HEK293 (cell line): ENCODE measurements at regions not wholly inside any gene's neighbourhood (a gene's known extent, or its start where the extent isn't known, plus 50 kb on each side); places are given as distances from the start of the nearest gene placed in this dataset.

Experiments
- CTCF ChIA-PET: fragments of 350-600 bp; formaldehyde crosslinking; extraction: SDS; loops from one replicate; lab custom pipeline; 2021; ENCODE audit warnings: antibody characterized with exemption; lab: Yijun Ruan, JAX
- POLR2A ChIA-PET: fragments of 300-600 bp; formaldehyde crosslinking; extraction: SDS; loops from one replicate; lab custom pipeline; 2020; ENCODE audit warnings: antibody characterized with exemption, inconsistent platforms; lab: Yijun Ruan, JAX
- H3K27ac ChIP-seq: fragments of 200-500 bp; sonication (Bioruptor generic); 2 replicates; pipeline ENCODE4 v1.5.1; 2014; ENCODE audit warnings: low read depth, low read length, control low read depth, inconsistent platforms; ENCODE audit errors: extremely low read depth
- H3K36me3 ChIP-seq, 2 experiments: fragments of 200-500 bp in 1 of 2; sonication (Bioruptor generic) in 1 of 2; 1 replicate in 1 of 2; 2 replicates in 1 of 2; pipeline ENCODE4 v1.5.1; 2014 to 2017; ENCODE audit warnings: inconsistent platforms in 2 of 2, low read length in 2 of 2; ENCODE audit not compliant: control insufficient read depth in 2 of 2, insufficient read depth in 1 of 2
- H3K4me1 ChIP-seq: fragments of 200-500 bp; sonication (Bioruptor generic); 2 replicates; pipeline ENCODE4 v1.5.1; 2014; ENCODE audit warnings: mild to moderate bottlenecking, low read length, inconsistent platforms; ENCODE audit not compliant: control insufficient read depth, insufficient read depth
- H3K4me3 ChIP-seq: 2 replicates; pipeline ENCODE4 v1.5.1; 2011; ENCODE audit warnings: low read depth, mild to moderate bottlenecking, control low read depth, low read length, moderate library complexity
- H3K9me3 ChIP-seq: fragments of 200-500 bp; sonication (Bioruptor generic); 2 replicates; pipeline ENCODE4 v1.5.1; 2014; ENCODE audit warnings: low read depth, low read length, inconsistent platforms; ENCODE audit not compliant: control insufficient read depth, insufficient read depth
- IKZF3 ChIP-seq: fragments of 450-650 bp; IDR thresholded peaks from 2 replicates; pipeline ENCODE4 v1.5.0; 2018; ENCODE audit warnings: missing biosample characterization, mild to moderate bottlenecking, missing genetic modification characterization, moderate library complexity
- PBX3 ChIP-seq: sonication (generic); formaldehyde crosslinking; IDR thresholded peaks from 2 replicates; pipeline ENCODE4 v1.8.1; 2022; ENCODE audit warnings: mild to moderate bottlenecking, moderate library complexity, missing genetic modification reagents
- PRDM6 ChIP-seq: fragments of 450-650 bp; formaldehyde crosslinking; IDR thresholded peaks from 2 replicates; pipeline ENCODE4 v1.5.1; 2017; ENCODE audit warnings: missing biosample characterization, missing genetic modification characterization
- RBAK ChIP-seq: fragments of 450-650 bp; formaldehyde crosslinking; IDR thresholded peaks from 2 replicates; pipeline ENCODE4 v1.5.1; 2016; ENCODE audit warnings: missing biosample characterization, missing genetic modification characterization
- REST ChIP-seq: fragments of 450-650 bp; formaldehyde crosslinking; IDR thresholded peaks from 2 replicates; pipeline ENCODE4 v1.5.1; 2016; ENCODE audit warnings: missing biosample characterization, missing genetic modification characterization
- SP2 ChIP-seq: fragments of 450-650 bp; formaldehyde crosslinking; IDR thresholded peaks from 2 replicates; pipeline ENCODE4 v1.5.1; 2016; ENCODE audit warnings: missing biosample characterization, missing genetic modification characterization
- WT1 ChIP-seq: fragments of 450-650 bp; formaldehyde crosslinking; IDR thresholded peaks from 2 replicates; pipeline ENCODE4 v1.5.1; 2016; ENCODE audit warnings: missing biosample characterization, missing genetic modification characterization
- ZBTB1 ChIP-seq: fragments of 450-650 bp; formaldehyde crosslinking; IDR thresholded peaks from 2 replicates; pipeline ENCODE4 v1.5.1; 2016; ENCODE audit warnings: missing biosample characterization, missing genetic modification characterization
- ZEB2 ChIP-seq: fragments of 450-650 bp; formaldehyde crosslinking; IDR thresholded peaks from 2 replicates; pipeline ENCODE4 v1.5.1; 2016; ENCODE audit warnings: missing biosample characterization, missing genetic modification characterization
- ZNF16 ChIP-seq: fragments of 450-650 bp; formaldehyde crosslinking; IDR thresholded peaks from 2 replicates; pipeline ENCODE4 v1.5.1; 2016; ENCODE audit warnings: low read depth, missing biosample characterization, missing genetic modification characterization
- ZNF324 ChIP-seq: fragments of 450-650 bp; formaldehyde crosslinking; IDR thresholded peaks from 2 replicates; pipeline ENCODE4 v1.5.1; 2016; ENCODE audit warnings: missing biosample characterization, missing genetic modification characterization
- ZNF391 ChIP-seq: fragments of 450-650 bp; formaldehyde crosslinking; IDR thresholded peaks from 2 replicates; pipeline ENCODE4 v1.5.1; 2016; ENCODE audit warnings: low read depth, missing biosample characterization, missing genetic modification characterization, borderline replicate concordance
- ZNF423 ChIP-seq: fragments of 450-650 bp; formaldehyde crosslinking; IDR thresholded peaks from 2 replicates; pipeline ENCODE4 v1.5.1; 2016; ENCODE audit warnings: missing biosample characterization, missing genetic modification characterization
- ZNF449 ChIP-seq: fragments of 450-650 bp; formaldehyde crosslinking; IDR thresholded peaks from 2 replicates; pipeline ENCODE4 v1.5.1; 2017; ENCODE audit warnings: missing biosample characterization, mild to moderate bottlenecking, missing genetic modification characterization, moderate library complexity
- ZNF555 ChIP-seq: fragments of 450-650 bp; formaldehyde crosslinking; conservative IDR thresholded peaks from 2 replicates; pipeline ENCODE4 v1.5.1; 2017; ENCODE audit warnings: missing biosample characterization, mild to moderate bottlenecking, missing genetic modification characterization, inconsistent platforms
- ZNF621 ChIP-seq: fragments of 450-650 bp; formaldehyde crosslinking; IDR thresholded peaks from 2 replicates; pipeline ENCODE4 v1.5.1; 2017; ENCODE audit warnings: missing biosample characterization, missing genetic modification characterization
- ZNF654 ChIP-seq: fragments of 450-650 bp; formaldehyde crosslinking; IDR thresholded peaks from 2 replicates; pipeline ENCODE4 v1.5.1; 2016; ENCODE audit warnings: low read depth, missing biosample characterization, missing genetic modification characterization
- ZSCAN18 ChIP-seq: fragments of 450-650 bp; formaldehyde crosslinking; IDR thresholded peaks from 2 replicates; pipeline ENCODE4 v1.5.1; 2016; ENCODE audit warnings: missing biosample characterization, missing genetic modification characterization
- ZSCAN30 ChIP-seq: fragments of 450-650 bp; IDR thresholded peaks from 2 replicates; pipeline ENCODE4 v1.5.1; 2018; ENCODE audit warnings: missing biosample characterization, mild to moderate bottlenecking, missing genetic modification characterization, moderate library complexity
- ZXDB ChIP-seq: fragments of 450-650 bp; formaldehyde crosslinking; IDR thresholded peaks from 2 replicates; pipeline ENCODE4 v1.5.1; 2016; ENCODE audit warnings: missing biosample characterization, missing genetic modification characterization

- TF ChIP-seq ZNF449 (tag by site-specific recombination), result no peak
- TF ChIP-seq ZNF555 (tag by site-specific recombination), result no peak
- no peak for TF ChIP-seq ZNF16 (tag by site-specific recombination)
- no peak for TF ChIP-seq ZSCAN30 (tag by site-specific recombination)
- TF ChIP-seq ZXDB, result no peak
- TF ChIP-seq ZNF621 (tag by site-specific recombination), result no peak
Observed at GRCh38 chr3:30225021-30225420, 381.4 kb upstream of the TGFBR2 start (continued).

GRCh38 chr3:30226601-30227151 lies 379.7 kb upstream of the TGFBR2 start:
- TF ChIP-seq ZNF654 (tag by site-specific recombination) (no peak), ZNF391 (tag by site-specific recombination) (no peak), ZEB2 (no peak), REST (tag by site-specific recombination) (no peak), ZNF423 (tag by site-specific recombination) (no peak), ZSCAN30 (tag by site-specific recombination) (no peak), ZNF324 (tag by site-specific recombination) (no peak), WT1 (no peak), IKZF3 (no peak), ZNF16 (tag by site-specific recombination) (no peak), PRDM6 (tag by site-specific recombination) (no peak), RBAK (tag by site-specific recombination) (no peak), PBX3 (CRISPR knock-in tag) (no peak), ZBTB1 (no peak), SP2 (tag by site-specific recombination) (no peak), ZSCAN18 (tag by site-specific recombination) (no peak)
- TF ChIP-seq, all 188 proteins: peak for 0
- no peaks in the 10 kb centered on the region for H3K4me1 ChIP-seq
- CTCF ChIA-PET, result interaction anchor here (0.7 kb wide), 1 partner anchor 184 kb away, joined by 3 read pairs; no protein-coding TSS in a partner anchor

More at GRCh38 chr3:30226601-30227151, 379.7 kb upstream of the TGFBR2 start:
- POLR2A ChIA-PET, result no interaction called here
- Histone ChIP-seq H3K4me3 (no peak overlapping the region), H3K9me3 (no peaks in the 10 kb centered on the region), H3K36me3 (no peaks in the 10 kb centered on the region), H3K27ac (no peak overlapping the region)
